ENCODE measurements at regions not wholly inside any gene's neighbourhood (a gene's known extent, or its start where the extent isn't known, plus 50 kb on each side); places are given as distances from the start of the nearest gene placed in this dataset.

DNA sequence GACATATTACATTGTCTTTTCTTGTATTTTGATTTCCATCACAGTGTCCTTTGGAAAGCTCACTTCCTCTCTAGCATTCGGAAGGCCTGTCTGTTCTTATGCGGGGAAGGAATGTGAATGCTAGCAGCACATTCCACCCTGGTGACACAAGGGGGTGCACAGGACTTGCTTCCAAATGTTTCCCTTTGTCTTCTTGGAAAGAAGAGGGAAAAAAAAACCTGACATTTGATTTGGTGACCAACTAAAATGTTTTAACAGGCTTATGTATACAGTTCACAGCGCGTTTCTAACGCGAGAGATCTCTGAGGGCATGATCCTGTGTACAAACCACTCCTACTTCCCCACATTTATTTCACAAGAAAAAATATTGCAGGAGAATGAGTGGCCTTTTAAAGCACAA is 107.6 kb upstream of the FXR1 start:
- CTCF ChIA-PET, result no interaction called here
- POLR2A ChIA-PET (ENCODE audit: unreplicated experiment), result no interaction called here

GRCh38 chr3:180808823-180809575 is 103.5 kb upstream of the FXR1 start:
- no peaks in the 10 kb centered on the region for H3K9me3 ChIP-seq (ENCODE audit: low read length)
- no peaks in the 10 kb centered on the region for H3K79me2 ChIP-seq (ENCODE audit: low read length)
- H2AFZ ChIP-seq (ENCODE audit: low read length), result no peak overlapping the region
- H3K4me3 ChIP-seq (ENCODE audit: low read length), result no peak overlapping the region
- no peaks in the 10 kb centered on the region for H4K20me1 ChIP-seq (ENCODE audit: low read length)
- H3K9me2 ChIP-seq (replicated peaks; ENCODE audit: low read length), result no peaks in the 10 kb centered on the region
- BruUV-seq (replicated peaks), result no TSS peak
- TF ChIP-seq EZH2 (IDR thresholded peaks at IDR 0.05; ENCODE audit: low read length, unreplicated experiment) (no peak), CTCF (conservative IDR thresholded peaks at IDR 0.05; ENCODE audit: low read depth, low read length) (no peak), EZH2phosphoT487 (IDR thresholded peaks at IDR 0.05; ENCODE audit: borderline replicate concordance, low read length) (no peak)
- POLR2A ChIA-PET (ENCODE audit: unreplicated experiment), result no interaction called here
- ATAC-seq (no peak), DNase-seq (no peak)
- no peaks in the 10 kb centered on the region for H3K4me1 ChIP-seq (ENCODE audit: insufficient read depth, low read length)
- no peaks in the 10 kb centered on the region for H3K36me3 ChIP-seq (ENCODE audit: low read depth, low read length)
- peaks cover 32% of the 10 kb centered on the region for H3K27me3 ChIP-seq (ENCODE audit: low read length)
- H3K9ac ChIP-seq (ENCODE audit: low read length), result no peak overlapping the region
- CTCF ChIA-PET, result no interaction called here
- H3K27ac ChIP-seq (ENCODE audit: low read length), result no peak overlapping the region
- no peaks in the 10 kb centered on the region for H3F3A ChIP-seq (ENCODE audit: low read length, unreplicated experiment)
- intact Hi-C loops (cut with micrococcal nuclease), result loop anchor here (10.0 kb wide), 2 partner anchors 176 to 1876 kb away; partner anchors contain the start of gene DNAJC19
- no peak overlapping the region for H3K4me2 ChIP-seq (ENCODE audit: low read length)

More for the DNA sequence above, 107.6 kb upstream of the FXR1 start:
- Histone ChIP-seq H3K4me2 (ENCODE audit: low read length) (no peak overlapping the region), H2AFZ (ENCODE audit: low read length) (no peak overlapping the region), H3K27ac (ENCODE audit: low read length) (no peak overlapping the region), H3K79me2 (ENCODE audit: low read length) (no peaks in the 10 kb centered on the region), H4K20me1 (ENCODE audit: low read length) (no peaks in the 10 kb centered on the region), H3K9me2 (replicated peaks; ENCODE audit: low read length) (no peaks in the 10 kb centered on the region), H3K9ac (ENCODE audit: low read length) (no peak overlapping the region), H3K4me1 (ENCODE audit: insufficient read depth, low read length) (no peaks in the 10 kb centered on the region), H3K36me3 (ENCODE audit: low read depth, low read length) (no peaks in the 10 kb centered on the region), H3K4me3 (ENCODE audit: low read length) (no peak overlapping the region), H3K9me3 (ENCODE audit: low read length) (no peaks in the 10 kb centered on the region), H3F3A (ENCODE audit: low read length, unreplicated experiment) (no peaks in the 10 kb centered on the region), H3K27me3 (ENCODE audit: low read length) (peaks cover 13% of the 10 kb centered on the region)
- DNase-seq (peak; percentile 23), ATAC-seq (no peak)
- BruUV-seq (replicated peaks), result no TSS peak
- intact Hi-C loops (cut with micrococcal nuclease), result loop anchor here (10.0 kb wide), 2 partner anchors 180 to 1880 kb away; partner anchors contain the start of gene DNAJC19
- peak; percentile 29 for TF ChIP-seq CTCF (conservative IDR thresholded peaks at IDR 0.05; ENCODE audit: low read depth, low read length)
- TF ChIP-seq EZH2phosphoT487 (IDR thresholded peaks at IDR 0.05; ENCODE audit: borderline replicate concordance, low read length), result no peak

- no TSS peak for BruUV-seq (replicated peaks)
Measured at GRCh38 chr3:180820400-180820799, 92.1 kb upstream of the FXR1 start.

More at GRCh38 chr3:180820400-180820799, 92.1 kb upstream of the FXR1 start:
- Histone ChIP-seq H3K27me3 (ENCODE audit: low read length) (peaks cover 26% of the 10 kb centered on the region), H4K20me1 (ENCODE audit: low read length) (no peaks in the 10 kb centered on the region), H3K9me3 (ENCODE audit: low read length) (no peaks in the 10 kb centered on the region), H3K79me2 (ENCODE audit: low read length) (no peaks in the 10 kb centered on the region), H3K36me3 (ENCODE audit: low read depth, low read length) (no peaks in the 10 kb centered on the region), H3K4me2 (ENCODE audit: low read length) (no peak overlapping the region), H3K4me3 (ENCODE audit: low read length) (no peak overlapping the region), H3K9me2 (replicated peaks; ENCODE audit: low read length) (no peaks in the 10 kb centered on the region), H2AFZ (ENCODE audit: low read length) (no peak overlapping the region), H3K9ac (ENCODE audit: low read length) (no peak overlapping the region), H3K4me1 (ENCODE audit: insufficient read depth, low read length) (no peaks in the 10 kb centered on the region), H3K27ac (ENCODE audit: low read length) (no peak overlapping the region), H3F3A (ENCODE audit: low read length, unreplicated experiment) (no peaks in the 10 kb centered on the region)
- CTCF ChIA-PET, result no interaction called here
- no peak for ATAC-seq
- POLR2A ChIA-PET (ENCODE audit: unreplicated experiment), result no interaction called here
- TF ChIP-seq EZH2phosphoT487 (IDR thresholded peaks at IDR 0.05; ENCODE audit: borderline replicate concordance, low read length), result no peak
- no peak for TF ChIP-seq CTCF (conservative IDR thresholded peaks at IDR 0.05; ENCODE audit: low read depth, low read length)
- no peak for TF ChIP-seq EZH2 (IDR thresholded peaks at IDR 0.05; ENCODE audit: low read length, unreplicated experiment)
- intact Hi-C loops (cut with micrococcal nuclease), result no loop called here
- DNase-seq, result no peak
